ENCODE measurements at regions not wholly inside any gene's neighbourhood (a gene's known extent, or its start where the extent isn't known, plus 50 kb on each side); places are given as distances from the start of the nearest gene placed in this dataset.
"Not testable (repeated sequence)": the region's sequence is repeated elsewhere in the genome, so short reads cannot be mapped to it uniquely, and the experiment has no call there.

DNA sequence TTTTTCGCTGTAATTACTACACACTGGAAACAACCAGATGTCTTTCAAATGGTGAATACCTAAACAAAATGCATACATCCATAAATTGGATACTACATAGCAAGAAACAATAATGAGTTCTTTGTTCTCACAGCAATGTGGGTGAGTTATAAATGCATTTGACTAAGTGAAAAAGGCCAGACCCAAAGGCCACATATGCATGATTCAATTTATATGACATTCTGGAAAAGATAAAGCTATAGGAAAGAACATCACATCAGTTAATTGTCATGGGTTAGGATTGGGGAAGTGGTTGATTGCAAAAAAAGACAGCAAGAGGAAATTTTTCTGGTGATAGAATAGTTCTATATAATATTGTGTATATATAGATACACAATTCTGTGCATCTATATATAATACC is 198.9 kb downstream of the CYLC2 start:
- POLR2A ChIA-PET: no interaction called here
- TF ChIP-seq, protein P1, sequence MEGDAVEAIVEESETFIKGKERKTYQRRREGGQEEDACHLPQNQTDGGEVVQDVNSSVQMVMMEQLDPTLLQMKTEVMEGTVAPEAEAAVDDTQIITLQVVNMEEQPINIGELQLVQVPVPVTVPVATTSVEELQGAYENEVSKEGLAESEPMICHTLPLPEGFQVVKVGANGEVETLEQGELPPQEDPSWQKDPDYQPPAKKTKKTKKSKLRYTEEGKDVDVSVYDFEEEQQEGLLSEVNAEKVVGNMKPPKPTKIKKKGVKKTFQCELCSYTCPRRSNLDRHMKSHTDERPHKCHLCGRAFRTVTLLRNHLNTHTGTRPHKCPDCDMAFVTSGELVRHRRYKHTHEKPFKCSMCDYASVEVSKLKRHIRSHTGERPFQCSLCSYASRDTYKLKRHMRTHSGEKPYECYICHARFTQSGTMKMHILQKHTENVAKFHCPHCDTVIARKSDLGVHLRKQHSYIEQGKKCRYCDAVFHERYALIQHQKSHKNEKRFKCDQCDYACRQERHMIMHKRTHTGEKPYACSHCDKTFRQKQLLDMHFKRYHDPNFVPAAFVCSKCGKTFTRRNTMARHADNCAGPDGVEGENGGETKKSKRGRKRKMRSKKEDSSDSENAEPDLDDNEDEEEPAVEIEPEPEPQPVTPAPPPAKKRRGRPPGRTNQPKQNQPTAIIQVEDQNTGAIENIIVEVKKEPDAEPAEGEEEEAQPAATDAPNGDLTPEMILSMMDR (IDR thresholded peaks at IDR 0.05; ENCODE audit: insufficient read depth, low read depth, low read length): no peak
- Histone ChIP-seq H3K36me3 (ENCODE audit: control insufficient read depth, insufficient read depth, low read length) (no peaks in the 10 kb centered on the region), H3K27me3 (ENCODE audit: control insufficient read depth, insufficient read depth, low read length) (no peaks in the 10 kb centered on the region), H3K4me3 (ENCODE audit: low read depth, low read length) (no peak overlapping the region)
- CTCF ChIA-PET: no interaction called here
- no peak for DNase-seq (ENCODE audit: low read depth)

DNA sequence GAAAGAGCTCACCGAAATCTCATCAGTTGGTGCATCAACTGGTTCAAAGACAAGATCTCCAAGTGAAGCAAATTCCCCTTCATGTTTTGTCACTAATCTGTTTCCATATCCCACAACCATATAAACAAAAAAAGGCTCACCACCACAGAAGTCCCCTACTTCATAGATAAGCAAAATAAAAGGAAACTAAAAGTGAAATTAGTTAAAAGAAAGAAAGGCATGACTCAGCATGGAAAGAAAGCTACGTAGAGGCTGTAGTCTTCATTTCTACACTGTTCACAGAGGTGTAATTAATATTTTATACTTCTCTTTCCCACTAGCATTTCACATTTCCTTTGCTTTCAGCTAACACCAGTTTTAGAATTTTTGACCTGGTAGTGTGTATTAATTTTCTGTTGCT is 208.0 kb downstream of the CYLC2 start:
- POLR2A ChIA-PET: no interaction called here
- no peaks in the 10 kb centered on the region for H3K36me3 ChIP-seq (ENCODE audit: control insufficient read depth, insufficient read depth, low read length)
- H3K4me3 ChIP-seq (ENCODE audit: low read depth, low read length): no peak overlapping the region
- no peaks in the 10 kb centered on the region for H3K27me3 ChIP-seq (ENCODE audit: control insufficient read depth, insufficient read depth, low read length)
- CTCF ChIA-PET: no interaction called here
- TF ChIP-seq, protein P1 (IDR thresholded peaks at IDR 0.05; ENCODE audit: insufficient read depth, low read depth, low read length): no peak
- DNase-seq (ENCODE audit: low read depth): no peak

GRCh38 chr9:103205881-103206585 is 210.9 kb downstream of the CYLC2 start:
- CTCF ChIA-PET; H3K36me3 ChIP-seq (ENCODE audit: control insufficient read depth, insufficient read depth, low read length); H3K4me3 ChIP-seq (ENCODE audit: low read depth, low read length); H3K27me3 ChIP-seq (ENCODE audit: control insufficient read depth, insufficient read depth, low read length); DNase-seq (ENCODE audit: low read depth); POLR2A ChIA-PET: not testable (repeated sequence)

- H3K36me3 ChIP-seq (ENCODE audit: control insufficient read depth, insufficient read depth, low read length): no peaks in the 10 kb centered on the region
- ChIA-PET CTCF (no interaction called here), POLR2A (no interaction called here)
- no peak for DNase-seq (ENCODE audit: low read depth)
- TF ChIP-seq, protein P1 (IDR thresholded peaks at IDR 0.05; ENCODE audit: insufficient read depth, low read depth, low read length): no peak
- no peaks in the 10 kb centered on the region for H3K27me3 ChIP-seq (ENCODE audit: control insufficient read depth, insufficient read depth, low read length)
- no peak overlapping the region for H3K4me3 ChIP-seq (ENCODE audit: low read depth, low read length)
These were observed 215.5 kb downstream of the CYLC2 start for GRCh38 chr9:103210607-103211006.

DNA sequence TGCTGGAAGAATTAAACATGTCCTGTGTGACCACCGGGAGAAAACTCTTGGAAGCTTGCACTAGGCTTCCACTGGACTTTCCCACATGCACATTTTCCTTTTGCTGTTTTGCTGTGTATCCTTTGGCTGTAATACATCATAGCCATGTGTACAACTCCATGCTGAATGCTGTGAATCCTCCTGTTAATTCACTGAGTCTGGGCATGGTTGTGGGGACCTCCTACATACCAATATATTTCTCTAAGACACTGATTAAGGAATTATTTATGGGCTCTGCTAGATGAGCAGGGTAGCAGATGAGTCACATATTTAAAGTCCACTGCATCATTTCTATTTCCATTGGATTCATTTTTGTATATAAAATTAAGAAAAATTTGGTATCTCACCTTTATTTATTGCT is 220.1 kb downstream of the CYLC2 start:
- ChIA-PET POLR2A (no interaction called here), CTCF (no interaction called here)
- H3K4me3 ChIP-seq (ENCODE audit: low read depth, low read length): no peak overlapping the region
- no peaks in the 10 kb centered on the region for H3K27me3 ChIP-seq (ENCODE audit: control insufficient read depth, insufficient read depth, low read length)
- DNase-seq (ENCODE audit: low read depth): no peak
- TF ChIP-seq, protein P1 (IDR thresholded peaks at IDR 0.05; ENCODE audit: insufficient read depth, low read depth, low read length): no peak
- H3K36me3 ChIP-seq (ENCODE audit: control insufficient read depth, insufficient read depth, low read length): no peaks in the 10 kb centered on the region
